WI38 (cell line): ENCODE measurements at regions not wholly inside any gene's neighbourhood (a gene's known extent, or its start where the extent isn't known, plus 50 kb on each side); places are given as distances from the start of the nearest gene placed in this dataset.
"Not testable (repeated sequence)": the region's sequence is repeated elsewhere in the genome, so short reads cannot be mapped to it uniquely, and the experiment has no call there.

Source experiments
- H3K4me3 ChIP-seq: 2 replicates; pipeline ENCODE4 v1.5.1; 2011; ENCODE audit warnings: low read depth, mild to moderate bottlenecking, control low read depth, low read length
- CTCF ChIP-seq: IDR thresholded peaks from 2 replicates; pipeline ENCODE4 v1.5.1; 2012; ENCODE audit warnings: low read depth, mild to moderate bottlenecking, control low read depth, low read length

GRCh38 chr6:155628306-155628705 is 172.7 kb upstream of the NOX3 start:
- TF ChIP-seq CTCF: no peak
- no peak overlapping the region for H3K4me3 ChIP-seq

GRCh38 chr6:155627722-155628212 is 172.1 kb upstream of the NOX3 start:
- H3K4me3 ChIP-seq: not testable (repeated sequence)

- no peak overlapping the region for H3K4me3 ChIP-seq
- TF ChIP-seq CTCF: no peak
These were observed 168.0 kb upstream of the NOX3 start for GRCh38 chr6:155623450-155624178.

GRCh38 chr6:155614606-155615005 is 159.0 kb upstream of the NOX3 start:
- no peak overlapping the region for H3K4me3 ChIP-seq
- TF ChIP-seq CTCF: no peak

GRCh38 chr6:155611742-155612141 is 156.1 kb upstream of the NOX3 start:
- TF ChIP-seq CTCF: no peak
- no peak overlapping the region for H3K4me3 ChIP-seq

- no peak overlapping the region for H3K4me3 ChIP-seq
- no peak for TF ChIP-seq CTCF
These were observed 149.4 kb upstream of the NOX3 start for GRCh38 chr6:155604991-155605390.

- TF ChIP-seq CTCF: no peak
- no peak overlapping the region for H3K4me3 ChIP-seq
These were observed 143.9 kb upstream of the NOX3 start for GRCh38 chr6:155599561-155599960.

GRCh38 chr6:155599160-155599559 is 143.5 kb upstream of the NOX3 start:
- H3K4me3 ChIP-seq: no peak overlapping the region
- no peak for TF ChIP-seq CTCF
